CD4-positive, alpha-beta memory T cell (primary cell): ENCODE measurements at regions not wholly inside any gene's neighbourhood (a gene's known extent, or its start where the extent isn't known, plus 50 kb on each side); places are given as distances from the start of the nearest gene placed in this dataset.

ENCODE experiments used
- CTCF ChIA-PET: fragments of 350-600 bp; sonication (Branson Sonifier 250); formaldehyde crosslinking; loops from one replicate; lab custom pipeline; 2021; ENCODE audit warnings: inconsistent platforms; ENCODE audit not compliant: partially characterized antibody; lab: Charles Lee
- POLR2A ChIA-PET: fragments of 350-600 bp; sonication (Branson Sonifier 250); formaldehyde crosslinking; loops from one replicate; lab custom pipeline; 2021; ENCODE audit not compliant: partially characterized antibody; lab: Charles Lee
- DNase-seq, 5 donors: peaks; one replicate each; pipeline versions ENCODE4 v3.0.0 to v3.0.0-alpha.2; 2020 to 2022; ENCODE audit warnings: mixed read lengths in 1 of 5
- H3K27ac ChIP-seq: one replicate; pipeline ENCODE4 v1.7.0; 2013; ENCODE audit warnings: low read depth, low read length
- H3K27me3 ChIP-seq: 2 replicates; pipeline ENCODE4 v1.7.0; 2013; ENCODE audit warnings: mild to moderate bottlenecking, low read length, moderate library complexity; ENCODE audit not compliant: insufficient read depth
- H3K36me3 ChIP-seq: 2 replicates; pipeline ENCODE4 v1.7.0; 2013; ENCODE audit warnings: mild to moderate bottlenecking, low read length, moderate library complexity; ENCODE audit not compliant: insufficient read depth
- H3K4me1 ChIP-seq: 2 replicates; pipeline ENCODE4 v1.7.0; 2013; ENCODE audit warnings: mild to moderate bottlenecking, low read length, moderate library complexity; ENCODE audit not compliant: insufficient read depth
- H3K4me3 ChIP-seq, 2 donors: one replicate each; pipeline ENCODE4 v1.7.0; 2013; ENCODE audit warnings: low read length in 2 of 2, mild to moderate bottlenecking in 1 of 2
- H3K9me3 ChIP-seq, 2 donors: one replicate each; pipeline ENCODE4 v1.7.0; 2013; ENCODE audit warnings: low read length in 2 of 2, control low read depth in 1 of 2; ENCODE audit not compliant: control insufficient read depth in 1 of 2
- H3K27ac Mint-ChIP-seq, 7 donors: one replicate each; pipeline ENCODE4 v1.8.0; 2020 to 2021; ENCODE audit warnings: mixed read lengths in 7 of 7, mild to moderate bottlenecking in 6 of 7, inconsistent platforms in 3 of 7, moderate library complexity in 3 of 7
- H3K27me3 Mint-ChIP-seq, 2 donors: one replicate each; pipeline ENCODE4 v1.8.0; 2020 to 2021; ENCODE audit warnings: mixed read lengths in 2 of 2
- H3K36me3 Mint-ChIP-seq, 2 donors: one replicate each; pipeline ENCODE4 v1.8.0; 2020 to 2021; ENCODE audit warnings: mixed read lengths in 2 of 2, inconsistent platforms in 1 of 2, mild to moderate bottlenecking in 1 of 2
- H3K4me1 Mint-ChIP-seq, 4 donors: one replicate each; pipeline ENCODE4 v1.8.0; 2020 to 2021; ENCODE audit warnings: mixed read lengths in 4 of 4, mild to moderate bottlenecking in 1 of 4
- H3K4me3 Mint-ChIP-seq, 8 donors: one replicate each; pipeline ENCODE4 v1.8.0; 2020 to 2021; ENCODE audit warnings: mixed read lengths in 8 of 8, mild to moderate bottlenecking in 7 of 8, moderate library complexity in 6 of 8, inconsistent platforms in 3 of 8
- H3K9me3 Mint-ChIP-seq, 8 donors: one replicate each; pipeline ENCODE4 v1.8.0; 2020 to 2021; ENCODE audit warnings: mixed read lengths in 8 of 8, mild to moderate bottlenecking in 5 of 8, inconsistent platforms in 3 of 8, moderate library complexity in 1 of 8
- intact Hi-C: fragments of 100-400 bp; cut with micrococcal nuclease; formaldehyde crosslinking; loops from one replicate; pipeline ENCODE4 v1.15.1; 2023

DNA sequence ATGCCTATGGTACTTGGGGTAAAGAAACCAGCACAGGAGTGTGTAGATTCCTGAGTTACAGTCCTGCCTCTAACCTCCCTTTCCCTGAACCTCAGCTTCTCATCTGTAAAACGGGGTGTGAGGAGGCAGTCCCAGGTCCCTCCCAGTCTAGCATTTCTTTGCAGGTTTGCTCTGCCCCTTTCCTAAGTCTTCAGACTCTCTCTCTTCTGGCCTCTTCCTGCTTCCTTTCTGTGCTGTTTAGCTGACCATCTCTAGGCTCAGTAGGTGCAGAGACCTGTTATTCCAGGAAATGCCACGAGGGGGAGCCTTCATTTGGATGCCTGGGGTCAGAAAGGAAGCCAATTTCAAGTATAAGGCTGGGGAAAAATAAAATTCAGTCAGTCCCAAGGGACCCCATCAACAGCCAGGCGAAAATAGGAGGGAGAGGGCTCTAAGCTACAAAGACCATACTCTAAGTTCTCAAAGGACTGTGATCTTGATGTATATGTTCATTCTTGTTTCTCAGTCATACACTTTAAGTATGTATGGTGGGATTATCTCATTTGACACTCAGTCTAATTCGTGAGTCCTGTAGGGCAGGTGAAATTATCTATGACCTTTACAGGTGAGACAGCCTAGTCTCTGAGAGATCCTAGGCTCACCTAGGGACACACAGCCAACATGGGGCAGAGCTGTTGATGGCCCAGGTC is 89.1 kb downstream of the NCR2 start:
- H3K9me3 ChIP-seq = no peaks in the 10 kb centered on the region
- Mint-ChIP-seq H3K4me1 (peaks cover 5 to 9% (median 8%) of the 10 kb centered on the region in 4 donors), H3K9me3 (peaks cover 0 to 2% (median 0%) of the 10 kb centered on the region in 8 donors), H3K36me3 (no peaks in the 10 kb centered on the region), H3K27ac (no peak overlapping the region), H3K4me3 (no peak overlapping the region), H3K27me3 (peaks cover 10 to 15% of the 10 kb centered on the region in 2 donors)
- ChIA-PET CTCF (interaction anchor here (0.6 to 9.0 kb wide), 27 partner anchors 9 to 257 kb away, joined by 3 to 167 read pairs (median 5); no protein-coding TSS in a partner anchor), POLR2A (interaction anchor here (1.3 kb wide), 1 partner anchor 107 kb away, joined by 4 read pairs; no protein-coding TSS in a partner anchor)
- no peak overlapping the region for H3K4me3 ChIP-seq
- intact Hi-C loops = loop anchor here (1.0 kb wide), 3 partner anchors 55 to 259 kb away; no protein-coding TSS in a partner anchor
- no peak overlapping the region for H3K27ac ChIP-seq
- H3K27me3 ChIP-seq = peaks cover 10% of the 10 kb centered on the region
- DNase-seq = peak; percentile 63 to 74 (median 68)
- H3K36me3 ChIP-seq = no peaks in the 10 kb centered on the region
- peaks cover 31% of the 10 kb centered on the region for H3K4me1 ChIP-seq

DNA sequence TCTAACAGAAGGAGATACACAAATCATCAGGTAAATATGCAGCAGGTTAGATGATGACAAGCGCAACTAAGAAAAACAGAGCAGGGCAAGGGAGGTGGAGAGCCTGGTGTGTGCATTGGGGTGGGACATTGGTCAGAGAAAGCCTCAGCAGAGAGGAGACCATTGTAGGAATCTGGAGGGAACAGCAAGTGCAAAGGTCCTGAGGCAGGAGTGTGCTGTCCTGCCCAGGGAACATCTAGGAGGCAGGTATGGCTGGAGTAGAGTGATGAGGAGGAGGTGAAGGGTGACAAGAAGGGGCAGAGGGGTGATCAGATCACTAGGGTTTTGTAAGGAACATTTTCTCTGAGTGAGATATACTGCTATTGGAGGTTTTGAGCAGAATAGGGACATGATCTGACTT is 90.1 kb downstream of the NCR2 start:
- Mint-ChIP-seq H3K4me1 (peaks cover 8 to 18% (median 11%) of the 10 kb centered on the region in 4 donors), H3K9me3 (no peaks in the 10 kb centered on the region), H3K4me3 (no peak overlapping the region), H3K27ac (no peak overlapping the region), H3K36me3 (no peaks in the 10 kb centered on the region), H3K27me3 (peaks cover 19 to 22% of the 10 kb centered on the region in 2 donors)
- DNase-seq = no peak
- POLR2A ChIA-PET = interaction anchor here (1.1 to 1.7 kb wide), 2 partner anchors 10 to 121 kb away, joined by 3 to 11 read pairs; partner anchors contain the start of gene FOXP4
- H3K9me3 ChIP-seq = no peaks in the 10 kb centered on the region
- intact Hi-C loops = no loop called here
- H3K27me3 ChIP-seq = peaks cover 16% of the 10 kb centered on the region
- no peak overlapping the region for H3K4me3 ChIP-seq
- peaks cover 31% of the 10 kb centered on the region for H3K4me1 ChIP-seq
- no peak overlapping the region for H3K27ac ChIP-seq
- CTCF ChIA-PET = interaction anchor here (0.9 to 9.0 kb wide), 27 partner anchors 8 to 256 kb away, joined by 3 to 167 read pairs (median 4); no protein-coding TSS in a partner anchor
- no peaks in the 10 kb centered on the region for H3K36me3 ChIP-seq

DNA sequence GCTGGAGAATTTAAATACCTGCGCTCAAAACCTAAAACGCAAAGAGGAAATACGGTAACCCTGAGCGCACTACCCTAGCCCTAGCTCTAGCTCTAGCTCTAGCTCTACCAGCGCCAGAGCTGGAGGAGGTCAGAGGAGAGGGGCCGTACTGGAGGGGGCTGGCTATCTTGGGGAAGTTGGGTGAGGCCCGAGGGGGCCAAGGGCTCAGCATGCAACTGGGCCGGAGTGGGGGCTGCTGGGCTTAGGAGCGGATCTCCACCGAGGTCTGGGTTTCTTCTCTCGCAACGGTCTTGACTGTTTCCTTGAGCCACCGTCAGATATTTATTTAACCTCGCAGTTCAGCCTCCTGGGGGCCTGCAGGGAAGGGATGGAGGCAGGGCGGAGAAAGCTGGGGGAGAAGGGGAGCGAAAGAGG is 91.0 kb downstream of the NCR2 start:
- Mint-ChIP-seq H3K4me1 (peaks cover 8 to 18% (median 11%) of the 10 kb centered on the region in 4 donors), H3K9me3 (no peaks in the 10 kb centered on the region), H3K4me3 (no peak overlapping the region), H3K27me3 (peaks cover 15 to 22% of the 10 kb centered on the region in 2 donors), H3K36me3 (no peaks in the 10 kb centered on the region), H3K27ac (no peak overlapping the region)
- DNase-seq = peak in 2 of 5 donors; percentile 30 to 32
- H3K27ac ChIP-seq = no peak overlapping the region
- ChIA-PET CTCF (interaction anchor here (1.0 to 9.0 kb wide), 13 partner anchors 9 to 179 kb away, joined by 3 to 167 read pairs (median 3); no protein-coding TSS in a partner anchor), POLR2A (interaction anchor here (1.1 to 1.7 kb wide), 2 partner anchors 9 to 120 kb away, joined by 3 to 11 read pairs; partner anchors contain the start of gene FOXP4)
- peaks cover 16% of the 10 kb centered on the region for H3K27me3 ChIP-seq
- no peaks in the 10 kb centered on the region for H3K9me3 ChIP-seq
- peaks cover 31% of the 10 kb centered on the region for H3K4me1 ChIP-seq
- no peaks in the 10 kb centered on the region for H3K36me3 ChIP-seq
- no peak overlapping the region for H3K4me3 ChIP-seq
- intact Hi-C loops = loop anchor here (1.0 kb wide), 1 partner anchor 120 kb away; the partner anchor contains the start of gene FOXP4

DNA sequence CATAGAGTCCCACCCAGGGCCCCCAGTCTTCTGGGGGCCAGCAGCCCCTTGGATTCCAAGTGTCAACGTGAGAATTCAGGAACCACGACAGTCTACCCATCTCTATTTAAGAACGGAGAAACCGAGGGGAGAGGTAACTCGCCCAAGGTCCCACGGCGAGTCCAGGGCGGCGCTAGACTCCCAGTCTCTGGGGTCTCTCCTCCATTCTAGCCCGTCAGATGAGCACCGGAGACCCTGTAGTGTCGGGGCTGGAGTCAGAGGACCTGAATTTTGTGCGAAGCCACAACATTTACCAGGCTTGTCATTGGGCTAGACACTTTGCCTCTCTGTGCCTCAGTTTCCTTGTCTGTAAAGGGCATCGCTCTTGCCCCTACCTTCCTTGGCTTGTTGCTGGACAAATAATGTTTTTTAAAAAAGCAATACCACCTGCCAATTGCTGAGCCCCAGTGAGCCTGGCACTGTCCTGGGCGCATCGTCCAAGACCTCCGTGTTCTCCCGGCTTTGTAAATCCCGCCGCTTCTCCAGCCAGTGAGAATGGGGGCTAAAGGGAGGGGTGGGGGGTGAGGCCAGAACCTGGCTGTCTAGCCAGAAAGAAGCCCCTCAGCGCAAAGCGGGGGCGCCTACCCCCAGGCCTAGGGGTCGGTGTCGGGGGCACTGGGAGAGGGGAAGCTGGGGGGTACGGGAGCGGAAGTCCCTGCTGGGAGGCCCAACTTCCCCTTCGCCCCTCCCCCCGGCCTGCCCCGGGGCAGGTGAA is 91.7 kb downstream of the NCR2 start:
- peak overlapping the region in 1 of 7 donors; percentile 61 for H3K27ac Mint-ChIP-seq
- ChIA-PET POLR2A (interaction anchor here (1.7 kb wide), 1 partner anchor 120 kb away, joined by 11 read pairs; the partner anchor contains the start of gene FOXP4), CTCF (interaction anchor here (1.0 to 9.0 kb wide), 8 partner anchors 13 to 178 kb away, joined by 3 to 167 read pairs (median 3); no protein-coding TSS in a partner anchor)
- DNase-seq = no peak
- H3K27ac ChIP-seq = no peak overlapping the region
- H3K4me3 Mint-ChIP-seq = peak overlapping the region in 3 of 8 donors; percentile 40 to 56 (median 42)
- H3K4me1 Mint-ChIP-seq = peaks cover 8 to 18% (median 11%) of the 10 kb centered on the region in 4 donors
- intact Hi-C loops = loop anchor here (1.0 kb wide), 1 partner anchor 119 kb away; the partner anchor contains the start of gene FOXP4
- H3K36me3 Mint-ChIP-seq = no peaks in the 10 kb centered on the region
- peaks cover 16% of the 10 kb centered on the region for H3K27me3 ChIP-seq
- H3K27me3 Mint-ChIP-seq = peaks cover 19 to 23% of the 10 kb centered on the region in 2 donors
- H3K4me1 ChIP-seq = peaks cover 31% of the 10 kb centered on the region
- no peak overlapping the region for H3K4me3 ChIP-seq
- no peaks in the 10 kb centered on the region for H3K9me3 ChIP-seq
- no peaks in the 10 kb centered on the region for H3K36me3 ChIP-seq
- no peaks in the 10 kb centered on the region for H3K9me3 Mint-ChIP-seq

DNA sequence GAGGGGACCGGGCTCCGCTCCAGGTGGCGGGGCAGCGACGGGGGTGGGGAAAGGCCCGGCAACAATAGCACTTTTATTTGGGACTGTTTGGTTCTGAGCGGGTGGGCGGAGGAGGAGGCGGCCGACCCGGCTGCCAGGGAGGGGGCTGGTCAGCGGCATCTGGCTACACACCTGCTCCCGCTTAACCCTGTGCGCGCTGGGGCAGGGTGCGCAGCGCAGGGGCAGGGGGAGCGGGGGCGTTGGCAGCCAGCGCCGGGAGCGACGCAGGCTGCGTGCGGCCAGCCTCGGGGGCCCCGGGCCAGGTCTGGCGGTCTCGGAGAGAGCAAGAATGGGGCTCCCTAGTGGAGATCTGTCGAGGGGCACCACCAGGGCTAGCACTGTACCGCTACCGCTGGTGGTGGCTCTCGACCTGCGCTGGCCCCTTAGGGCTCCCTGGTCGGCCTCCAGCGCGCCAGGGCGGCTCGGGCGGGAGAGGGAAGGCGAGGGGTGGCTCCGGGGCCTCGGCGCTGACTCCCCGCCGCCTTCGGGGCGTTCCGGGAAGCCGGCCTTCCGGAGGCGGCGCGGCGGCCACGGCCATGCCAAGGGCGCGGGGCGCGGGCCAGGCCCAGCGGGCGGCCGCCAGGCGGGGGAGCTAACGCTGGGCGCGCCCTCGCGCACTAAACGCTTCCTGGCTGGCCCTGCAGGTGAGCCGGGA is 92.4 kb downstream of the NCR2 start:
- no peak overlapping the region for H3K27ac Mint-ChIP-seq
- peak overlapping the region in 4 of 8 donors; percentile 22 to 47 (median 42) for H3K4me3 Mint-ChIP-seq
- H3K4me1 Mint-ChIP-seq = peaks cover 8 to 18% (median 11%) of the 10 kb centered on the region in 4 donors
- H3K9me3 ChIP-seq = no peaks in the 10 kb centered on the region
- peak in 1 of 5 donors; percentile 17 for DNase-seq
- ChIA-PET CTCF (interaction anchor here (0.7 to 9.0 kb wide), 2 partner anchors 11 to 165 kb away, joined by 3 to 167 read pairs; no protein-coding TSS in a partner anchor), POLR2A (interaction anchor here (0.7 kb wide), 1 partner anchor 12 kb away, joined by 3 read pairs; no protein-coding TSS in a partner anchor)
- peaks cover 19 to 21% of the 10 kb centered on the region in 2 donors for H3K27me3 Mint-ChIP-seq
- H3K27ac ChIP-seq = no peak overlapping the region
- H3K4me3 ChIP-seq = no peak overlapping the region
- no peaks in the 10 kb centered on the region for H3K9me3 Mint-ChIP-seq
- peaks cover 16% of the 10 kb centered on the region for H3K27me3 ChIP-seq
- H3K36me3 Mint-ChIP-seq = no peaks in the 10 kb centered on the region
- no peaks in the 10 kb centered on the region for H3K36me3 ChIP-seq
- H3K4me1 ChIP-seq = peaks cover 31% of the 10 kb centered on the region
- intact Hi-C loops = no loop called here

DNA sequence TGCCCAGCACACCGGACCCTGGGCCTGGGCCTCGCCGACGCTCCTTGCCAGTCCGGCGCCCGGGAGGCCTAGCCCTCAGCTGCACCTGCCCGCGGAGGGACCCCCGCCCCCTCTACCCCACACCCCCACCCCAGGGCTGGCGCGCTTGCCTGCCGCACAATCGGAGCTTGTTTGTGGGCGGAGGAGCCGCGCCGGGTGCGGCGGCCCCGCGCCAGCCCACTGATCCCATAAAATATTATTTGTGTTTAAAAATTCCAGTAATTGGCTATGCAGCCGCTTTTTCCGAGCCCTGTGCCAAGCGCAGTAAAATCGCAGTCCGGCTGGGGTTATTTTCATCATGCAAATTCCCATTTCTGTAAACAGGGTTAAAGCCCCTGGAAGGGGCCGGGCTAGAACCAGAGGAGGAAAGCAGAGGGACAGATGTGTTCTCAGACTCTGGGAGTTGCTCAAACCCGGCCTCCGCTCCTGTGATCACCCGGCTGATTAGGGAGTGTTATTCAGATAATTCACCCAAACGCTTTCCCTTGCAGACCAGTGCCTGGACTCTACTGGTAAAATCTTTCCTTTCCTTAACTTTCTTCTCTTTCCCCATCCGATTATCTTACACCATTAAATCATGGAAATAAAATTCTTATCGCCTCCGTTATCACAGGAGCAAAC is 93.1 kb downstream of the NCR2 start:
- no peak overlapping the region for H3K27ac ChIP-seq
- Mint-ChIP-seq H3K27me3 (peaks cover 18 to 22% of the 10 kb centered on the region in 2 donors), H3K4me1 (peaks cover 8 to 18% (median 11%) of the 10 kb centered on the region in 4 donors), H3K9me3 (no peaks in the 10 kb centered on the region), H3K36me3 (no peaks in the 10 kb centered on the region), H3K27ac (peak overlapping the region in 3 of 7 donors; percentile 9 to 58 (median 40)), H3K4me3 (peak overlapping the region; percentile 9 to 75 (median 67))
- peaks cover 16% of the 10 kb centered on the region for H3K27me3 ChIP-seq
- CTCF ChIA-PET = interaction anchor here (0.7 to 0.9 kb wide), 2 partner anchors 11 to 110 kb away, joined by 3 read pairs; no protein-coding TSS in a partner anchor
- no peak for DNase-seq
- no peak overlapping the region for H3K4me3 ChIP-seq
- POLR2A ChIA-PET = interaction anchor here (0.7 kb wide), 1 partner anchor 11 kb away, joined by 3 read pairs; no protein-coding TSS in a partner anchor
- H3K36me3 ChIP-seq = no peaks in the 10 kb centered on the region
- intact Hi-C loops = no loop called here
- peaks cover 31% of the 10 kb centered on the region for H3K4me1 ChIP-seq
- no peaks in the 10 kb centered on the region for H3K9me3 ChIP-seq
